ENCODE measurements at regions not wholly inside any gene's neighbourhood (a gene's known extent, or its start where the extent isn't known, plus 50 kb on each side); places are given as distances from the start of the nearest gene placed in this dataset.

- Histone ChIP-seq H3K4me2 (no peak overlapping the region), H3K4me3 (no peak overlapping the region), H3K9ac (no peak overlapping the region), H3K79me2 (ENCODE audit: low read depth) (no peaks in the 10 kb centered on the region), H3K36me3 (no peaks in the 10 kb centered on the region), H3K27me3 (no peaks in the 10 kb centered on the region), H3K27ac (no peak overlapping the region), H3F3A (ENCODE audit: low read depth) (no peaks in the 10 kb centered on the region), H3K4me1 (no peaks in the 10 kb centered on the region), H3K9me3 (ENCODE audit: low read depth) (no peaks in the 10 kb centered on the region), H4K20me1 (ENCODE audit: low read depth) (no peaks in the 10 kb centered on the region), H2AFZ (replicated peaks) (no peak overlapping the region)
- no peaks in the 10 kb centered on the region for H3K4me1 Mint-ChIP-seq
- H3K9me3 Mint-ChIP-seq, result no peaks in the 10 kb centered on the region
- peaks cover 3% of the 10 kb centered on the region for H3K27me3 Mint-ChIP-seq (ENCODE audit: insufficient read depth, low read depth)
- no peak overlapping the region for H3K4me3 Mint-ChIP-seq
- TF ChIP-seq EZH2phosphoT487 (IDR thresholded peaks at IDR 0.05) (no peak), EZH2 (IDR thresholded peaks at IDR 0.05) (no peak)
- TF ChIP-seq, protein P1, sequence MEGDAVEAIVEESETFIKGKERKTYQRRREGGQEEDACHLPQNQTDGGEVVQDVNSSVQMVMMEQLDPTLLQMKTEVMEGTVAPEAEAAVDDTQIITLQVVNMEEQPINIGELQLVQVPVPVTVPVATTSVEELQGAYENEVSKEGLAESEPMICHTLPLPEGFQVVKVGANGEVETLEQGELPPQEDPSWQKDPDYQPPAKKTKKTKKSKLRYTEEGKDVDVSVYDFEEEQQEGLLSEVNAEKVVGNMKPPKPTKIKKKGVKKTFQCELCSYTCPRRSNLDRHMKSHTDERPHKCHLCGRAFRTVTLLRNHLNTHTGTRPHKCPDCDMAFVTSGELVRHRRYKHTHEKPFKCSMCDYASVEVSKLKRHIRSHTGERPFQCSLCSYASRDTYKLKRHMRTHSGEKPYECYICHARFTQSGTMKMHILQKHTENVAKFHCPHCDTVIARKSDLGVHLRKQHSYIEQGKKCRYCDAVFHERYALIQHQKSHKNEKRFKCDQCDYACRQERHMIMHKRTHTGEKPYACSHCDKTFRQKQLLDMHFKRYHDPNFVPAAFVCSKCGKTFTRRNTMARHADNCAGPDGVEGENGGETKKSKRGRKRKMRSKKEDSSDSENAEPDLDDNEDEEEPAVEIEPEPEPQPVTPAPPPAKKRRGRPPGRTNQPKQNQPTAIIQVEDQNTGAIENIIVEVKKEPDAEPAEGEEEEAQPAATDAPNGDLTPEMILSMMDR (IDR thresholded peaks at IDR 0.05), result no peak
- no peaks in the 10 kb centered on the region for H3K36me3 Mint-ChIP-seq
- H3K27ac Mint-ChIP-seq, result no peak overlapping the region
- no peak for DNase-seq (ENCODE audit: low spot score)
Measured at GRCh38 chr7:9097565-9098060, 664.2 kb downstream of the NXPH1 start.

- Histone ChIP-seq H3K4me2 (no peak overlapping the region), H3K9me3 (ENCODE audit: low read depth) (no peaks in the 10 kb centered on the region), H3F3A (ENCODE audit: low read depth) (no peaks in the 10 kb centered on the region), H4K20me1 (ENCODE audit: low read depth) (no peaks in the 10 kb centered on the region), H3K27me3 (no peaks in the 10 kb centered on the region), H3K9ac (no peak overlapping the region), H3K36me3 (no peaks in the 10 kb centered on the region), H3K27ac (no peak overlapping the region), H2AFZ (replicated peaks) (no peak overlapping the region), H3K79me2 (ENCODE audit: low read depth) (no peaks in the 10 kb centered on the region), H3K4me1 (no peaks in the 10 kb centered on the region), H3K4me3 (no peak overlapping the region)
- H3K9me3 Mint-ChIP-seq, result no peaks in the 10 kb centered on the region
- H3K36me3 Mint-ChIP-seq, result no peaks in the 10 kb centered on the region
- no peak overlapping the region for H3K27ac Mint-ChIP-seq
- H3K27me3 Mint-ChIP-seq (ENCODE audit: insufficient read depth, low read depth), result no peaks in the 10 kb centered on the region
- no peak for DNase-seq (ENCODE audit: low spot score)
- TF ChIP-seq EZH2phosphoT487 (IDR thresholded peaks at IDR 0.05), result no peak
- no peak for TF ChIP-seq EZH2 (IDR thresholded peaks at IDR 0.05)
- TF ChIP-seq, protein P1 (IDR thresholded peaks at IDR 0.05), result no peak
- H3K4me1 Mint-ChIP-seq, result no peaks in the 10 kb centered on the region
- no peak overlapping the region for H3K4me3 Mint-ChIP-seq
Measured at GRCh38 chr7:9100289-9100688, 666.9 kb downstream of the NXPH1 start.

- no peak overlapping the region for H3K4me2 ChIP-seq
- H3K36me3 ChIP-seq, result no peaks in the 10 kb centered on the region
- DNase-seq (ENCODE audit: low spot score), result no peak
- H3K9ac ChIP-seq, result no peak overlapping the region
- H4K20me1 ChIP-seq (ENCODE audit: low read depth), result no peaks in the 10 kb centered on the region
- no peaks in the 10 kb centered on the region for H3K4me1 ChIP-seq
- no peaks in the 10 kb centered on the region for H3K79me2 ChIP-seq (ENCODE audit: low read depth)
- no peaks in the 10 kb centered on the region for H3K9me3 ChIP-seq (ENCODE audit: low read depth)
- H3K27me3 ChIP-seq, result no peaks in the 10 kb centered on the region
- H3K27ac ChIP-seq, result no peak overlapping the region
- H2AFZ ChIP-seq (replicated peaks), result no peak overlapping the region
- no peaks in the 10 kb centered on the region for H3K36me3 Mint-ChIP-seq
- H3F3A ChIP-seq (ENCODE audit: low read depth), result no peaks in the 10 kb centered on the region
- H3K27ac Mint-ChIP-seq, result no peak overlapping the region
- H3K27me3 Mint-ChIP-seq (ENCODE audit: insufficient read depth, low read depth), result no peaks in the 10 kb centered on the region
- H3K4me1 Mint-ChIP-seq, result no peaks in the 10 kb centered on the region
- H3K4me3 ChIP-seq, result no peak overlapping the region
- H3K4me3 Mint-ChIP-seq, result no peak overlapping the region
- H3K9me3 Mint-ChIP-seq, result no peaks in the 10 kb centered on the region
- TF ChIP-seq, protein P1 (IDR thresholded peaks at IDR 0.05), result no peak
- TF ChIP-seq EZH2phosphoT487 (IDR thresholded peaks at IDR 0.05) (no peak), EZH2 (IDR thresholded peaks at IDR 0.05) (no peak)
Measured at GRCh38 chr7:9102846-9103245, 669.4 kb downstream of the NXPH1 start.
